GM18858 (cell line): ENCODE measurements at regions not wholly inside any gene's neighbourhood (a gene's known extent, or its start where the extent isn't known, plus 50 kb on each side); places are given as distances from the start of the nearest gene placed in this dataset.

Source experiments
- ATAC-seq: cut with Tn5 transposase; IDR thresholded peaks from one replicate; pipeline ENCODE4 v1.9.1; 2021; ENCODE audit not compliant: unreplicated experiment

GRCh38 chr7:47640265-47640664 is 58.4 kb upstream of the TNS3 start:
- no peak for ATAC-seq

GRCh38 chr7:47639495-47640110 is 57.7 kb upstream of the TNS3 start:
- no peak for ATAC-seq

- ATAC-seq, result no peak
These were observed 56.9 kb upstream of the TNS3 start for GRCh38 chr7:47638679-47639315.

- ATAC-seq, result no peak
These were observed 54.7 kb upstream of the TNS3 start for GRCh38 chr7:47636433-47637175.

- no peak for ATAC-seq
These were observed 54.1 kb upstream of the TNS3 start for GRCh38 chr7:47636081-47636432.

- no peak for ATAC-seq
These were observed 53.5 kb upstream of the TNS3 start for GRCh38 chr7:47635091-47636080.

GRCh38 chr7:47634273-47634672 is 52.4 kb upstream of the TNS3 start:
- ATAC-seq, result no peak

- no peak for ATAC-seq
These were observed 51.2 kb upstream of the TNS3 start for GRCh38 chr7:47633134-47633533.
